ENCODE measurements at regions not wholly inside any gene's neighbourhood (a gene's known extent, or its start where the extent isn't known, plus 50 kb on each side); places are given as distances from the start of the nearest gene placed in this dataset.

GRCh38 chr12:124656947-124657434 is 89.6 kb upstream of the NCOR2 start:
- BruUV-seq (replicated peaks) = no TSS peak
- in situ Hi-C loops (cut with MboI) (no loop called here), intact Hi-C loops (cut with micrococcal nuclease; ENCODE audit: unreplicated experiment) (no loop called here)
- Histone ChIP-seq H3K9me3 (replicated peaks; ENCODE audit: control insufficient read depth, insufficient read depth, low read length) (no peaks in the 10 kb centered on the region), H3K79me2 (ENCODE audit: control insufficient read depth, insufficient read depth, low read length) (no peaks in the 10 kb centered on the region), H3K4me3 (no peak overlapping the region), H3K4me2 (ENCODE audit: control insufficient read depth, insufficient read depth) (no peak overlapping the region), H3K9ac (ENCODE audit: control insufficient read depth, insufficient read depth, low read length) (no peak overlapping the region), H4K20me1 (ENCODE audit: control insufficient read depth, insufficient read depth) (no peaks in the 10 kb centered on the region), H3K4me1 (ENCODE audit: control insufficient read depth, insufficient read depth, low read length) (no peaks in the 10 kb centered on the region), H3K27me3 (replicated peaks in 1 of 2; ENCODE audit: control insufficient read depth in 2 of 2, insufficient read depth in 2 of 2, low read length in 1 of 2) (peaks cover 0 to 2% of the 10 kb centered on the region in 2 experiments; a peak in 2 of 4 replicates), H3K36me3 (ENCODE audit: control insufficient read depth in 2 of 2, insufficient read depth in 2 of 2, low read length in 1 of 2) (no peaks in the 10 kb centered on the region), H3K27ac (ENCODE audit: control insufficient read depth, insufficient read depth) (no peak overlapping the region), H2AFZ (ENCODE audit: control insufficient read depth, low read depth, low read length) (no peak overlapping the region)
- TF ChIP-seq, protein P1, sequence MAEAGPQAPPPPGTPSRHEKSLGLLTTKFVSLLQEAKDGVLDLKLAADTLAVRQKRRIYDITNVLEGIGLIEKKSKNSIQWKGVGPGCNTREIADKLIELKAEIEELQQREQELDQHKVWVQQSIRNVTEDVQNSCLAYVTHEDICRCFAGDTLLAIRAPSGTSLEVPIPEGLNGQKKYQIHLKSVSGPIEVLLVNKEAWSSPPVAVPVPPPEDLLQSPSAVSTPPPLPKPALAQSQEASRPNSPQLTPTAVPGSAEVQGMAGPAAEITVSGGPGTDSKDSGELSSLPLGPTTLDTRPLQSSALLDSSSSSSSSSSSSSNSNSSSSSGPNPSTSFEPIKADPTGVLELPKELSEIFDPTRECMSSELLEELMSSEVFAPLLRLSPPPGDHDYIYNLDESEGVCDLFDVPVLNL (IDR thresholded peaks at IDR 0.05; ENCODE audit: low read depth, low read length) = no peak
- TF ChIP-seq SIX5 (IDR thresholded peaks at IDR 0.05; ENCODE audit: low read depth, low read length, severe bottlenecking) = no peak
- ATAC-seq = no peak
- POLR2A ChIA-PET = no interaction called here
- CTCF ChIA-PET = no interaction called here
- DNase-seq (ENCODE audit: low read depth, low spot score) = no peak
- SMC1A ChIA-PET (ENCODE audit: uncharacterized antibody, unreplicated experiment) = no interaction called here
- 28% methylated on average over 8 of the region's 8 CpGs for WGBS (ENCODE audit: insufficient coverage, insufficient replicate concordance, low lambda C conversion rate, missing lambda C conversion rate)
- RAD21 ChIA-PET (ENCODE audit: unreplicated experiment) = interaction anchor here (0.6 kb wide), 1 partner anchor 15 kb away, joined by 3 read pairs; no protein-coding TSS in a partner anchor
- FAIRE-seq = no peak

- no peaks in the 10 kb centered on the region for H3K36me3 ChIP-seq (ENCODE audit: control insufficient read depth in 2 of 2, insufficient read depth in 2 of 2, low read length in 1 of 2)
- DNase-seq (ENCODE audit: low read depth, low spot score) (no peak), ATAC-seq (no peak), FAIRE-seq (no peak)
- H4K20me1 ChIP-seq (ENCODE audit: control insufficient read depth, insufficient read depth) = no peaks in the 10 kb centered on the region
- no peak overlapping the region for H2AFZ ChIP-seq (ENCODE audit: control insufficient read depth, low read depth, low read length)
- H3K27ac ChIP-seq (ENCODE audit: control insufficient read depth, insufficient read depth) = no peak overlapping the region
- ChIA-PET RAD21 (ENCODE audit: unreplicated experiment) (interaction anchor here (1.2 kb wide), 1 partner anchor 91 kb away, joined by 3 read pairs; no protein-coding TSS in a partner anchor), POLR2A (no interaction called here), SMC1A (ENCODE audit: uncharacterized antibody, unreplicated experiment) (no interaction called here), CTCF (no interaction called here)
- no peak overlapping the region for H3K9ac ChIP-seq (ENCODE audit: control insufficient read depth, insufficient read depth, low read length)
- 40% methylated on average over 20 of the region's 20 CpGs for WGBS (ENCODE audit: insufficient coverage, insufficient replicate concordance, low lambda C conversion rate, missing lambda C conversion rate)
- no peaks in the 10 kb centered on the region for H3K4me1 ChIP-seq (ENCODE audit: control insufficient read depth, insufficient read depth, low read length)
- H3K27me3 ChIP-seq (replicated peaks in 1 of 2; ENCODE audit: control insufficient read depth in 2 of 2, insufficient read depth in 2 of 2, low read length in 1 of 2) = peaks cover 0 to 2% of the 10 kb centered on the region in 2 experiments; a peak in 2 of 4 replicates
- in situ Hi-C loops (cut with MboI) = no loop called here
- H3K4me2 ChIP-seq (ENCODE audit: control insufficient read depth, insufficient read depth) = no peak overlapping the region
- intact Hi-C loops (cut with micrococcal nuclease; ENCODE audit: unreplicated experiment) = no loop called here
- H3K4me3 ChIP-seq = no peak overlapping the region
- no TSS peak for BruUV-seq (replicated peaks)
- H3K9me3 ChIP-seq (replicated peaks; ENCODE audit: control insufficient read depth, insufficient read depth, low read length) = no peaks in the 10 kb centered on the region
- H3K79me2 ChIP-seq (ENCODE audit: control insufficient read depth, insufficient read depth, low read length) = no peaks in the 10 kb centered on the region
- TF ChIP-seq SKIL (IDR thresholded peaks at IDR 0.05; ENCODE audit: low read depth, poor library complexity, severe bottlenecking) (no peak), SUPT20H (IDR thresholded peaks at IDR 0.05; ENCODE audit: borderline replicate concordance, control insufficient read depth, low read depth, low read length) (no peak), DPF2 (IDR thresholded peaks at IDR 0.05) (no peak), CUX1 (IDR thresholded peaks at IDR 0.05; ENCODE audit: insufficient replicate concordance, low read depth, low read length) (no peak)
These were observed 88.5 kb upstream of the NCOR2 start for GRCh38 chr12:124655698-124656516.
